ENCODE measurements at regions not wholly inside any gene's neighbourhood (a gene's known extent, or its start where the extent isn't known, plus 50 kb on each side); places are given as distances from the start of the nearest gene placed in this dataset.

DNA sequence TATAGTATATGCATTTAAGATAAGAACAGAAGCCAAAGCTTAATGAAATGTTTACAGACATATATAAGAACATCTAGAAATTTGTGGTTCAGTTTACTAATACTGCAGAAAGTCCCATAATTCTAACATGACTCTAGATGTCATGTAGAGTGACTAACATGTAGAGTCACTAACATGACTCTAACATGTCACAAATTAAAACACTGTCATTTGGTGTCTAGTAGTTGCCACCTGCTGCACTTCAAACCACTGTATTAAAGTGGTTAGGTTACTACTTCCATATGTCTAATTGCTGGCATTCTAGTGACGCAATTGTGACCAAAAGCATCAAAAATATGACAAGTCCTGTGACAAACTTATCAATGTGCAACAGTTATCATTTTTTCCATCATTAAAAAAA, 100.2 kb upstream of the WDR75 start:
- CTCF ChIA-PET = no interaction called here
- Histone ChIP-seq H3K4me3 (ENCODE audit: low read length) (no peak overlapping the region), H3K36me3 (ENCODE audit: insufficient read depth, low read length) (no peaks in the 10 kb centered on the region), H3K9me3 (ENCODE audit: control insufficient read depth in 1 of 2, insufficient read depth in 1 of 2, low read length in 2 of 2) (peaks cover 14 to 15% of the 10 kb centered on the region in 2 experiments), H3K27ac (ENCODE audit: low read depth in 1 of 2, low read length in 2 of 2) (no peak overlapping the region), H3K27me3 (ENCODE audit: control insufficient read depth in 1 of 2, insufficient read depth in 2 of 2, low read length in 2 of 2) (no peaks in the 10 kb centered on the region), H3K4me1 (ENCODE audit: insufficient read depth, low read length) (no peaks in the 10 kb centered on the region)
- H3K27me3 Mint-ChIP-seq = no peaks in the 10 kb centered on the region
- TF ChIP-seq CTCF (IDR thresholded peaks at IDR 0.05) = no peak
- DNase-seq (no peak), ATAC-seq (ENCODE audit: poor library complexity) (no peak)
- intact Hi-C loops (cut with DNase I, micrococcal nuclease) = no loop called here
- H3K4me1 Mint-ChIP-seq (ENCODE audit: low read depth) = no peaks in the 10 kb centered on the region
- no peak overlapping the region for H3K27ac Mint-ChIP-seq
- H3K36me3 Mint-ChIP-seq (ENCODE audit: low read depth) = peaks cover 19% of the 10 kb centered on the region
- POLR2A ChIA-PET = no interaction called here
- H3K9me3 Mint-ChIP-seq = peaks cover 5% of the 10 kb centered on the region
- no peak overlapping the region for H3K4me3 Mint-ChIP-seq

GRCh38 chr2:189344043-189344442, 97.2 kb upstream of the WDR75 start:
- Histone ChIP-seq H3K9me3 (ENCODE audit: control insufficient read depth in 1 of 2, insufficient read depth in 1 of 2, low read length in 2 of 2) (peaks cover 6 to 13% of the 10 kb centered on the region in 2 experiments), H3K4me1 (ENCODE audit: insufficient read depth, low read length) (no peaks in the 10 kb centered on the region), H3K27ac (ENCODE audit: low read depth in 1 of 2, low read length in 2 of 2) (no peak overlapping the region), H3K4me3 (ENCODE audit: low read length) (no peak overlapping the region), H3K36me3 (ENCODE audit: insufficient read depth, low read length) (no peaks in the 10 kb centered on the region), H3K27me3 (ENCODE audit: control insufficient read depth in 1 of 2, insufficient read depth in 2 of 2, low read length in 2 of 2) (no peaks in the 10 kb centered on the region)
- POLR2A ChIA-PET = no interaction called here
- DNase-seq = no peak
- no peak overlapping the region for H3K27ac Mint-ChIP-seq
- H3K4me3 Mint-ChIP-seq = no peak overlapping the region
- ATAC-seq (ENCODE audit: poor library complexity) = no peak
- CTCF ChIA-PET = no interaction called here
- H3K4me1 Mint-ChIP-seq (ENCODE audit: low read depth) = peaks cover 14% of the 10 kb centered on the region
- intact Hi-C loops (cut with DNase I, micrococcal nuclease) = no loop called here
- H3K9me3 Mint-ChIP-seq = peaks cover 2% of the 10 kb centered on the region
- H3K36me3 Mint-ChIP-seq (ENCODE audit: low read depth) = peaks cover 4% of the 10 kb centered on the region
- no peaks in the 10 kb centered on the region for H3K27me3 Mint-ChIP-seq
- no peak for TF ChIP-seq CTCF (IDR thresholded peaks at IDR 0.05)

DNA sequence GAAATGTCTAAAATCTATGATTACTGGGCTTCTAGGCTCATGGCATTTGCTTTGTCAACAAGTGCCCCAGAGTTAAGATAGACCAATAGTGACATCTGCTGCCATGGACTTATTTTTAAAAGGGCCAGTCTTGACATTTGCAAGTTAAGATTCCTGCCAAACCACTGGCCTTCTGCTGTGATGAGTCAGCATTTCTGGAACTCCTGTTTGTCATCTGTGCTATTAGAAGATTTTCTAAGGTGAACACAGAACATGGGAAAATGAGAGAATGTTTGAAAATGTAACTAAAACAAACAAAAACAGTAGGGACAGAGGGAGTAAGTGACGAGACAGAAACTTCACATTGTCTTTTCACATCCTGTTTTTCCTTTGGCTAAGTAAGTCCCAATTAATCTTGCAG, 93.7 kb upstream of the WDR75 start:
- no peak overlapping the region for H3K4me3 Mint-ChIP-seq
- Histone ChIP-seq H3K4me3 (ENCODE audit: low read length) (no peak overlapping the region), H3K9me3 (ENCODE audit: control insufficient read depth in 1 of 2, insufficient read depth in 1 of 2, low read length in 2 of 2) (no peaks in the 10 kb centered on the region), H3K27me3 (ENCODE audit: control insufficient read depth in 1 of 2, insufficient read depth in 2 of 2, low read length in 2 of 2) (no peaks in the 10 kb centered on the region), H3K27ac (ENCODE audit: low read depth in 1 of 2, low read length in 2 of 2) (no peak overlapping the region), H3K36me3 (ENCODE audit: insufficient read depth, low read length) (no peaks in the 10 kb centered on the region), H3K4me1 (ENCODE audit: insufficient read depth, low read length) (no peaks in the 10 kb centered on the region)
- no peaks in the 10 kb centered on the region for H3K27me3 Mint-ChIP-seq
- ATAC-seq (ENCODE audit: poor library complexity) (peak; percentile 68), DNase-seq (peak in 7 of 14 experiments; percentile 2 to 69 (median 33))
- CTCF ChIA-PET = no interaction called here
- intact Hi-C loops (cut with DNase I, micrococcal nuclease) = loop anchor here (1.0 to 5.0 kb wide), 5 partner anchors 105 to 820 kb away; no protein-coding TSS in a partner anchor
- TF ChIP-seq CTCF (IDR thresholded peaks at IDR 0.05) = peak; percentile 51
- no peak overlapping the region for H3K27ac Mint-ChIP-seq
- no peaks in the 10 kb centered on the region for H3K36me3 Mint-ChIP-seq (ENCODE audit: low read depth)
- POLR2A ChIA-PET = no interaction called here
- peaks cover 14% of the 10 kb centered on the region for H3K4me1 Mint-ChIP-seq (ENCODE audit: low read depth)
- no peaks in the 10 kb centered on the region for H3K9me3 Mint-ChIP-seq

Data from CD4-positive, alpha-beta T cell (primary cell).